WI38 (cell line): ENCODE measurements at regions not wholly inside any gene's neighbourhood (a gene's known extent, or its start where the extent isn't known, plus 50 kb on each side); places are given as distances from the start of the nearest gene placed in this dataset.
A peak's percentile ranks its signal among the peaks of the same experiment; 100 is the strongest.

Experiments
- H3K4me3 ChIP-seq: 2 replicates; pipeline ENCODE4 v1.5.1; 2011; ENCODE audit warnings: low read depth, mild to moderate bottlenecking, control low read depth, low read length
- TF ChIP-seq, protein P1 (sequence below): IDR thresholded peaks from 2 replicates; pipeline ENCODE4 v1.5.1; 2012; ENCODE audit warnings: low read depth, mild to moderate bottlenecking, control low read depth, low read length

DNA sequence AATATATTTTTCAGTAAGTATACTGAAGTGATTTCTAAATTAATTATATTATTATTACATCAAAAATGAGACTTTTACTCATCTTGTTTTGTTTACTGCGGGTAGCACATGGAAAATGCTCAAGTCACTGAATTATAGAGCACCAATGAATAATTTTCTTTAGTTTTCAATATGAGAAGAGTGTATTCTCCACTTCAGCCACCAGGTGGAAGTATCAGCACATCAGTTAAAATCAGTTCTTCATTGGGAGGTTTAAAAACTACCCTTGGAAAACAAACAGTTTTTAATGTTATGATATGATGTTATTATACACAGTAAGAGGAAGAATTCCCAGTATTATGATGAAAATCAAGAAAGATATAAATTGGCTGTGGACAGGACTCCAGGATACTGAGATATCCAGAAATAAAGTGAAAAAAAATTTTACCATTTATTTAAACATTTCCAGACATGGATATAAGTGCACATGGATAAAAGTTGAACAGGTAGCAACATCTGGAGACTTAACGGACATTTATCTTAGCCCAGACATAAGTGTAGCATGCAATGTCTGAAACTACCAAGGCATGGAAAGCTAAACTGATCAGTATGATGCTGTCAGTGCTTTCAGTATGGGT is 467.3 kb downstream of the KCNJ2 start:
- TF ChIP-seq, protein P1, sequence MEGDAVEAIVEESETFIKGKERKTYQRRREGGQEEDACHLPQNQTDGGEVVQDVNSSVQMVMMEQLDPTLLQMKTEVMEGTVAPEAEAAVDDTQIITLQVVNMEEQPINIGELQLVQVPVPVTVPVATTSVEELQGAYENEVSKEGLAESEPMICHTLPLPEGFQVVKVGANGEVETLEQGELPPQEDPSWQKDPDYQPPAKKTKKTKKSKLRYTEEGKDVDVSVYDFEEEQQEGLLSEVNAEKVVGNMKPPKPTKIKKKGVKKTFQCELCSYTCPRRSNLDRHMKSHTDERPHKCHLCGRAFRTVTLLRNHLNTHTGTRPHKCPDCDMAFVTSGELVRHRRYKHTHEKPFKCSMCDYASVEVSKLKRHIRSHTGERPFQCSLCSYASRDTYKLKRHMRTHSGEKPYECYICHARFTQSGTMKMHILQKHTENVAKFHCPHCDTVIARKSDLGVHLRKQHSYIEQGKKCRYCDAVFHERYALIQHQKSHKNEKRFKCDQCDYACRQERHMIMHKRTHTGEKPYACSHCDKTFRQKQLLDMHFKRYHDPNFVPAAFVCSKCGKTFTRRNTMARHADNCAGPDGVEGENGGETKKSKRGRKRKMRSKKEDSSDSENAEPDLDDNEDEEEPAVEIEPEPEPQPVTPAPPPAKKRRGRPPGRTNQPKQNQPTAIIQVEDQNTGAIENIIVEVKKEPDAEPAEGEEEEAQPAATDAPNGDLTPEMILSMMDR, result peak; percentile 53; the same call in 1 of the 2 replicates
- no peak overlapping the region for H3K4me3 ChIP-seq

DNA sequence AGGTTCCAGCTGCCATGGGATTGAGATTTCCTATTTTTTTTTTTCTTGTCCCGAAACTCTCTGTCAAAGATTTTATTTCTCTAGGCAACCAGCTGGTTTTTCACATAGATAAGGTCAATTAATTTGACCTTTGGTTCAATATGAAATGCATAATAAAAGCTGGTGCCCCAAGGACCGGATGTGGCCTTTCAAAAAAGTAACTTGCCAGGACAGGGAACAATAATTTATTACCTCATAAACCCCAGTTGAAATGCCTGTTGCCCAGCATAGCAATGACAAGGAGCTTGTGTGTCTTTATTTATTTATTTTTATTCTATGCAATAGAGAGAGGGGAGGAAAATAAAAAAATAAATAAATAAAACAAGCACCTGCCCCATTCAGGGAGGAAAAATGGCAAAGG is 472.7 kb downstream of the KCNJ2 start:
- TF ChIP-seq, protein P1, result no peak
- no peak overlapping the region for H3K4me3 ChIP-seq

DNA sequence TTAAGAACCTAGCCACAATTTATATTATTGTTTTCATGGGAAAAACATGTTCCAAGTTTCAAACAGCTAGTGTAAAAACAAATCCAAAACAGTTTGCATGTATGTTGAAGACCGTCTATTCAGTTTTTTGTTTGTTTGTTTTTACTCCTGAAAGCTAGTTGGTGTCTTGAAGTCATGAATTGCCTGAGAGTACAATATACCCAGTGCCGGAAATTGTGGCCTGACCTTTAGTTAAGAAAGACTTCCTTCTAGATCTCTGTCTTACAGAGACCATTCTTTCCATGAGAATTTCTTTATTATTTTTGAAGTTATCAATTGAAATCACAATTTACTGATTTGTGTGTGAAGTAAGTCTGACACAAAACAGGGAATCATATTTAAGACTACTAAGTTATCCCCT is 474.8 kb downstream of the KCNJ2 start:
- TF ChIP-seq, protein P1, result no peak
- H3K4me3 ChIP-seq, result no peak overlapping the region

DNA sequence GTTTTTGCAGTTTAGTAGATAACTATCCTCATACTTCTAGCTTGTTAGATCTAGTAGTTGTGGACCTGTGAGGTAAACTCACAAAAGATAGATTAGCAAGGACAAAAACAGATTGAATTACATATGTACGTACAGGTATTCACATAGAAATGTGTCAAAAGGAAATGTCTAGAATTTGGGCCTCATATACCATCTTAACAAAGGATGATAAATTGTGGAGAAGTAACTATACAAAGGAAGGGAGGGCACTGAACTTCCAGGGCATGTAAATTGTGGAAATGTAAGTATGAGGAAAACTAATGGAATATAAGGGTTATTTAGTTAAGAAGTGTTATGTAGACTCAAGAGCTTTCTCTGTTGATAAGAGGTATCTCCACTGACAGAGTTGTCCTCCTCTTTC is 477.3 kb downstream of the KCNJ2 start:
- TF ChIP-seq, protein P1, result no peak
- no peak overlapping the region for H3K4me3 ChIP-seq

DNA sequence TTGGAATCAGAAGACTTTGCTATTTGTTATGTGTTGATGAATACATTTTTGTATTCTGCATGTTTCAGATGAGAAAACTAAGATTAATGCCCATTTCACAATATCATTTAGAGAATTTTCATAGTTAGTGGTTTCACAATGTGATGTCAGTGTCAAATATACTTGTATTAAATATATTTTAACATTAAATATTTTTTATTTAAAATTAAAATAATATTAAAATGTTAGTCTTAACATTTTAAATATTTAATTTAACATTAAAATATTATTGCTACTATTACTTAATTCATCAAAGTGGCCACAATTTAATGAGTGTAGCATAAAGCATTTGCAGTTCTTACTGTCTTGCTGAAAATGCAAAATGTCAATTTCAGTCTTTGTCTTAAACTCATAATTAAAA is 478.8 kb downstream of the KCNJ2 start:
- TF ChIP-seq, protein P1, result no peak
- no peak overlapping the region for H3K4me3 ChIP-seq

DNA sequence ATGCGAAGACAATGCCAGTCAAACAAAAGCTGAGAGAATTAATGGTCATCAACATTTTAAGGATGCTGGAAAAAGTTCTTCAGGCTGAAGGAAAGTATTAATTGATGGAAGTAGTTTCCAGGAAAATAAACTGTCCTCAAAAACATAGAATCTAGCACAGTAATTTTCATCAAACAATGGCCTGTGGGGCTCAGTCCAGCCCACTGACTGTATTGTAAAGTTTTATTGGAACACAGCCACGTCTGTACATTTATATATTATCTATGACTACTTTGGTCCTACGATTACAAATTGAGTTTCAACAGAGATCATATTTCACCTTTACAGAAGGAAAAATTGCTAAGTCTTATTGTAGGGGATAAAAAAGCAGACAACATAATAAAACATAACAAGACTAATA is 484.5 kb downstream of the KCNJ2 start:
- TF ChIP-seq, protein P1, result no peak
- H3K4me3 ChIP-seq, result no peak overlapping the region

DNA sequence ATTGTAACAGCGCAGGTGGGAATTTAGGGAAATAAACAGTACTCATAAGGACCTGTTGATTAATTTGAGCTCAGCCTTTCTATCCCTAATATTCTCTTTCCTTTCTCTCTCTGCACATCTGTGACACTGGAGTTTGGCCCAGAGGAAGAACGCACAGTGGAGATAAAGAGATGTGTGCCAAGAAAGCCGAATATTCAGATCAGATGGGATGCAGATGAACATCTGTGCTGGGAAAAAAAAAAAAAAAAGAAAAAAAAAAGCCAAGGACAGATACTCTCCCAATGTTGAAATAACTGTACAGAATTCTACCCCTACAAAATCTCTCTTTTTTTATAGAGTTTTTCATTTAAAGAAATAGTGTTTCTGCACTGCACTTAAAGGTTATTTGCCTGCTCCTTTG is 485.4 kb downstream of the KCNJ2 start:
- TF ChIP-seq, protein P1, result no peak
- H3K4me3 ChIP-seq, result no peak overlapping the region
